ENCODE measurements at regions not wholly inside any gene's neighbourhood (a gene's known extent, or its start where the extent isn't known, plus 50 kb on each side); places are given as distances from the start of the nearest gene placed in this dataset.

- in situ Hi-C loops (cut with MboI; ENCODE audit: low pct_unique_long_range_greater_than_20kb, low sequenced_read_pairs, unreplicated experiment): loop anchor here (10.0 kb wide), 1 partner anchor 60 kb away; the partner anchor contains the start of gene ZFP36L2
- DNase-seq (ENCODE audit: low spot score): no peak
- TF ChIP-seq CTCF (IDR thresholded peaks at IDR 0.05; ENCODE audit: extremely low read depth, insufficient read depth, missing control alignments): no peak
These were observed 61.7 kb downstream of the ZFP36L2 start for GRCh38 chr2:43164686-43165085.

GRCh38 chr2:43163584-43164270 is 62.7 kb downstream of the ZFP36L2 start:
- in situ Hi-C loops (cut with MboI; ENCODE audit: low pct_unique_long_range_greater_than_20kb, low sequenced_read_pairs, unreplicated experiment): loop anchor here (10.0 kb wide), 1 partner anchor 61 kb away; the partner anchor contains the start of gene ZFP36L2
- no peak for DNase-seq (ENCODE audit: low spot score)
- no peak for TF ChIP-seq CTCF (IDR thresholded peaks at IDR 0.05; ENCODE audit: extremely low read depth, insufficient read depth, missing control alignments)

- in situ Hi-C loops (cut with MboI; ENCODE audit: low pct_unique_long_range_greater_than_20kb, low sequenced_read_pairs, unreplicated experiment): loop anchor here (10.0 kb wide), 1 partner anchor 62 kb away; the partner anchor contains the start of gene ZFP36L2
- no peak for DNase-seq (ENCODE audit: low spot score)
- TF ChIP-seq CTCF (IDR thresholded peaks at IDR 0.05; ENCODE audit: extremely low read depth, insufficient read depth, missing control alignments): no peak
These were observed 64.0 kb downstream of the ZFP36L2 start for GRCh38 chr2:43162511-43162776.

- no peak for TF ChIP-seq CTCF (IDR thresholded peaks at IDR 0.05; ENCODE audit: extremely low read depth, insufficient read depth, missing control alignments)
- DNase-seq (ENCODE audit: low spot score): no peak
- in situ Hi-C loops (cut with MboI; ENCODE audit: low pct_unique_long_range_greater_than_20kb, low sequenced_read_pairs, unreplicated experiment): loop anchor here (10.0 kb wide), 1 partner anchor 63 kb away; the partner anchor contains the start of gene ZFP36L2
These were observed 64.5 kb downstream of the ZFP36L2 start for GRCh38 chr2:43161650-43162510.

- no peak for DNase-seq (ENCODE audit: low spot score)
- no peak for TF ChIP-seq CTCF (IDR thresholded peaks at IDR 0.05; ENCODE audit: extremely low read depth, insufficient read depth, missing control alignments)
- in situ Hi-C loops (cut with MboI; ENCODE audit: low pct_unique_long_range_greater_than_20kb, low sequenced_read_pairs, unreplicated experiment): loop anchor here (10.0 kb wide), 1 partner anchor 64 kb away; the partner anchor contains the start of gene ZFP36L2
These were observed 65.6 kb downstream of the ZFP36L2 start for GRCh38 chr2:43160778-43161177.

- in situ Hi-C loops (cut with MboI; ENCODE audit: low pct_unique_long_range_greater_than_20kb, low sequenced_read_pairs, unreplicated experiment): loop anchor here (10.0 kb wide), 1 partner anchor 65 kb away; the partner anchor contains the start of gene ZFP36L2
- no peak for DNase-seq (ENCODE audit: low spot score)
- no peak for TF ChIP-seq CTCF (IDR thresholded peaks at IDR 0.05; ENCODE audit: extremely low read depth, insufficient read depth, missing control alignments)
These were observed 66.6 kb downstream of the ZFP36L2 start for GRCh38 chr2:43159797-43160196.
